ENCODE measurements at regions not wholly inside any gene's neighbourhood (a gene's known extent, or its start where the extent isn't known, plus 50 kb on each side); places are given as distances from the start of the nearest gene placed in this dataset.

GRCh38 chr7:26511866-26512265 is 220.2 kb downstream of the SNX10 start:
- TF ChIP-seq CTCF (IDR thresholded peaks at IDR 0.05): no peak
- no peak for TF ChIP-seq POLR2A (IDR thresholded peaks at IDR 0.05)
- no peak for TF ChIP-seq EP300 (IDR thresholded peaks at IDR 0.05)

Data from tibial nerve (tissue), 4 donors.